Myocyte (in vitro differentiated cells): ENCODE measurements at regions not wholly inside any gene's neighbourhood (a gene's known extent, or its start where the extent isn't known, plus 50 kb on each side); places are given as distances from the start of the nearest gene placed in this dataset.
"Not testable (repeated sequence)": the region's sequence is repeated elsewhere in the genome, so short reads cannot be mapped to it uniquely, and the experiment has no call there.

Source experiments
- DNase-seq: peaks from one replicate; pipeline ENCODE4 v3.0.0-alpha.2; 2012; ENCODE audit warnings: low read depth

DNA sequence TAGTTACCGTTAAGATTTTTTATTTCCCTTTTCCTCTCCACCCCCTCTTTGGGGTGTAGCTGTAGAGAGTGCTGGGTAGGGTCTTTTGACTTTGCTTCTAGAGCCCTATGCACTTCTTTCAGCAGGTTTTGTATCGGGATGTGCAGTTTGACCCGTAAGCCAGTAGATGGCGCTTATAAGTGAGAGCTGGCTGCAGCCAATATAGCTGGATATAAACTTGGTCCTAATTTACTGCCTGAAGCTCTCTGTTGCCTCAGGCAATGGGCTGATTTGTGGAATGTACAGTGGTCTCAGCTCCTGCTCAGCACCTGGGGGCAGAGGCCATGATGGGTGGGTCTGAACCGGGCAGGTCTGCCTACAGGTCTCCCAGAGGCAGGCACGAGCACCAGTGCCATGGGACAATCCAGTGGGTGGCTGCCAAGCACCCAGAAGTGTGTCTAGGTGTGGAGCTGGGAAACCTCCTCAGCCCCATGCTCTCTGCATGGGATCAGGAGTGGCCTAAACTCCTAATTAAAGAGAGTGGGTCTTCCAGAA lies 146.5 kb downstream of the SPANXN1 start:
- DNase-seq, result no peak

DNA sequence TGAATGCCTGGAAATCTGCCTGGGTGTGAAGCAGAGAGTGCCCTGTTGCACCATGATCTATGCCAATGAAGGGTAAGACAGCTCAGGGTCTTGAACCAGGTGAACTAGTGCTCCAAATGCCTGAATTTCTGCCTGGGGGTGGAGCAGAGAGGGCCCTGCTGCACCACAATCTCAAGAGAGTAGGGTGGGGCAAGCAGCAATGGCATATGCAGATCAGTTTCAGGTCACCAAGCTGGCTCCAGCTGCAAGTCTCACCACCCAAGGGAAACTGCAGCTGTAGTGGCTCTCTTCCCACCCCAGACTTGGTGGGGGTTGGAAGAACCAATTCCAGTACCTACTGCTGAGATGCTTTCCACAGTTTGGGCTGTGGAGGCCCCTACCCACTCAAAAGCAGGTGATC lies 147.0 kb downstream of the SPANXN1 start:
- no peak for DNase-seq

DNA sequence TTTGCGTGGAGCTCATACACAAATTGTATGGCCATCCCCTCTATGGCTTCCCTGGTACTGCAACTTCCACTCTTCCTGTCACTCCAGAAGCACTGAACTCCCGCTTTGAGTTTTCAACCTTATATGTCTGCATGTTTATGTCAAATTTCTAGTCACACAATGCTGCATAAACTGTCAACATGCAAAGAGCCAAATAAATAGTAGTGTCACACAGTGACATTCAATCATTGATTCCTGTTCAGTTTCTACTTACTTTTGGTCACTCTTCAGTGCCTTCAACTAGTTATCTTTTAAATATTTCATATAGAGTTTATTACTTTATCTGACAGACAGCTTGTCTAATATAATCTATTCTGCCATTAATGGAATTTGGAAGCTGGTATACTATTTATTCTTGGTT lies 149.3 kb downstream of the SPANXN1 start:
- DNase-seq, result no peak

DNA sequence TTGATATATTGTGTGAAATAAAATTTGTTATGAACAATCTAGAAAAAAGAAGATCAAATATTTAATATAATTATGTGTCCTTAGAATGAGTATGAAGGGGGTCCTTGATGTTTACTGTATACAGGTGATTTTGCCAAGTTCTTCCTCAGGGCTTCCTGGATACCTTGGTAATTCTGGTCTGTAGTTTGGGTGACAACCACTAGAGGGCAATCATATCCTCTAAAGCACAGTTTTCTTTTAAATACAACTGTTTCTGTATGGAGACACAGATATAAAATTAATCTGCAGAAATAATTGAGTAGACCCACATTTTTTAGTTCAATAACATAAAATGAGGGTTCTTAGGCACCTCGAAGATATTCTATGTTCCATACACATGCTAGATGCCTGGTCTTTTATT lies 157.7 kb downstream of the SPANXN1 start:
- DNase-seq, result peak; percentile 27

DNA sequence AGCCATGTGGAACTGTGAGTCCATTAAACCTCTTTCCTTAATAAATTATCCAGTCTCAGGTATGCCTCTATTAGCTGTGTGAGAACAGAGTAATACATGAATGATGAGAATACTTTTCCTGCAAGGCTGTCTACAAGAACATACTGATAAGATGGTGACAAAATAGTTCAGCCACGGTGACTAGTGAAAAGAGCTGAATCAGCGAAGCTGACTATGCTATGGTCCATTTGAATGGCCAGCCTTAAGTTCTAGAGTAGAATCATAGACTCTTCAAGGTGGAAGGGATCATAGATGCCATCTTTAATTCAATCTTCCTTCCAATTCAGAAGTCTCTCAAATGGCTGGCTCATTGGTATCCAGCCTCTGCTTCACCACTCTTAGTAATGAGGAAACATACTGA lies 163.3 kb downstream of the SPANXN1 start:
- DNase-seq, result no peak

DNA sequence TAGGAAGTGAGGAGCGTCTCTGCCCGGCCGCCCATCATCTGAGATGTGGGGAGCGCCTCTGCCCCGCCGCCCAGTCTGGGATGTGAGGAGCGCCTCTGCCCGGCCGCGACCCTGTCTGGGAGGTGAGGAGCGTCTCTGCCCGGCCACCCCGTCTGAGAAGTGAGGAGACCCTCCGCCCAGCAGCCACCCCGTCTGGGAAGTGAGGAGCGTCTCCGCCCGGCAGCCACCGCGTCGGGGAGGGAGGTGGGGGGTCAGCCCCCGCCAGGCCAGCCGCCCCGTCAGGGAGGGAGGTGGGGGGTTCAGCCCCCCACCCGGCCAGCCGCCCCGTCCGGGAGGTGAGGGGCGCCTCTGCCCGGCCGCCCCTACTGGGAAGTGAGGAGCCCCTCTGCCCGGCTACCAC lies 188.9 kb downstream of the SPANXN1 start:
- DNase-seq, result not testable (repeated sequence)

DNA sequence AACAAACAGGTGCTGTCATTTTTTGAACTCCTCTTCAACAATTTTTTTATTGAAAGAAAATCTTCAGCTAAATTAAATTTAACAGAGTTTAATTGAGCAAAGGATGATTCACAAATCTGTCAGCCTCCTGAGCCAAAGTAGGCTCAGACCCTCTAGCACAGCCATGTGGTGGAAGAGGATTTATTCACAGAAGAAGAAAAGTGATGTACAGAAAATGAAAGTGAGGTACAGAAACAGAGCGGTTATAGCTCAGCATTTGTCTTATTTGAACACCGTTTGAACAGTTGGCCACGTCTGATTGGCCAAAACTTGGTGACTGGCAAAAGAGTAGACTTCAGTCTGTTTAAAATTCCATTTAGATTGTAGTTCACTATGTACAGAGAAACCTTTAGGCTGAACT lies 217.3 kb downstream of the SPANXN1 start:
- DNase-seq, result no peak

DNA sequence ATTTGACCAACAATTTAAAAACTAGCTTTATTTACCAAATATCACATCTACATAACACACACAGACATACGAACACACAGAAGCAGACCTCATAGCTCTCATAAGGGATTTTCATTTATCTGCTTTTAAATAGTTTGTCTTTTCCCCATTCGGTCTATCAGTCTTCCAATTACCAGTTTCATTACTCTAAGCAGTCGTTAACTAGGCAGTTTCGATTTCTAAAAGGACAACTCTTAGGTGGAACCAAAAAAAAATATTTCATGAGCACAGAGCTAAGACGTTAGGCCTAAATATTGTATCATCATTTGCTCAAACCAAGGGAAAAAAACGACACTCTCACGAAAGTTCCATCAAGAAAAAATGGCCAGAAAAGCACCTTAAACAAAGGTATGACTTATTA lies 228.4 kb downstream of the SPANXN1 start:
- no peak for DNase-seq

DNA sequence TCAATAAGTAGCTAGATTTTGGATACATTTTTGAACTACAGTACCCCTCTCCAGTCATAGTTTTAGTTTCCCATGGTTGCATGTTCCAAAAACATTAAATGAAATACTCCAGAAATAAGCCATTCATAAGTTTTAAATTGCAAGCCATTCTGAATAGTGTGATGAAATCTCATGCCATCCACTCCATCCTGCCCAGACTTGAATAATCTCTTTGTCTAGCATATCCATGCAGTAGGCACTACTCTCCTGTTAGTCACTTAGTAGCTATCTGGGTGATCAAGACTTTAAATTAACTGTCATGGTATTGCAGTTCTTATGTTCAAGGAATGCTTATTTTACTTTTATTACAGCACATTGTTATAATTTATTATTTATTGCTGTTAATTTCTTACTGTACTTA lies 237.4 kb downstream of the SPANXN1 start:
- no peak for DNase-seq

DNA sequence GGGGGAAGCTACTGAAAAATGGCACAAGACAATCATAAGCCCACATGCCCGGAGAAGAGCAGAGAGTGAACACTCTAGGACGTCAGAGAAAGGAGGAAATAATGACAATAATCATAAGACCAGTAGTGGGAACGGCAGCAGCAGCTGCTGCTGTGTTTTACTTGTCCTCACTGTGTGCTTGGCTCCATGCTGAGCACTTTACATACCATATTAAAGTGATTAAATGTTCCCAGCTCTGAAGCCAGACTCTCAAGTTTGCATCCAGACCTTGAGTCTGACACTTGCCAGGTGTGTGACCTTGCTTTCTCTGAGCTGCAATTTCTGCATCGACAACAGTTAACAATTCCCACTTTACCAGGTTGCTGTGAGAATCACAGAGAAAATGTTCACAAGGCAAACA lies 255.4 kb downstream of the SPANXN1 start:
- no peak for DNase-seq

DNA sequence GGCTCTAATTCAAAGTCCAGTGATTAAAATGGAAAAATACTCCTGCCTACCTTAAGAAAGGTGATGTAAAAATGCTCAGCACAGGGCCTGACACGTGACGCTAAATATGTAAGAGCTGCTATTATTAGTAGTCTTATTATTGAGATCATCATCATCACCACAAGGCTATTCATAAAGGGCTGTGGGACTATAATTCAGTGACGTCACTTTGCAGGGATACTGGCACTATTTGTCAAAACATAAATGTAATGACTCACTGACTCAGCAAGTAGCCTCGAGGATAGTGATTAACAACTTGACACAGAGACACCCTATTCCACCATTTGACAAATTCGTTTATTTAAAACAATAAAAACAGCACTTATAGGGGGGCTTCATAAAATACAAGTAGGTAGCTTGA lies 258.9 kb downstream of the SPANXN1 start:
- DNase-seq, result no peak

DNA sequence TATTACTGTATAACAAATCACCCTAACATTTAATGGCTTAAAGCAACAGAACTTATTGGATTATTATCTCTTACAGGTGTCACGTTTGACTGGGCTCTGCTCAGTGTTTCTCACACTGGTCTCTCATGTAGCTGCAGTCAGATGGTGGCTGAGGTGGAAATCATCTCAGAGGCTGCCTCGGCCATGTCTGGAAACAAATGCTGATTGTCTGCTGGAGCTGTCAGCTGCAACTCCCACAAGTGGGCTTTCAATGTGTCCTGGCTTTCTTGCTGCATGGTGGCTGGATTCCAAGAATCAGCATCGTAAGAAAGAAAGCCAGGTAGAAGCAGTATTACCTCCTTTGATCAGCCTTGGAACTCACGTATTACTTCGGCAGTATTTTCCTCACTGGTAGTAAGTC lies 277.6 kb downstream of the SPANXN1 start:
- no peak for DNase-seq

DNA sequence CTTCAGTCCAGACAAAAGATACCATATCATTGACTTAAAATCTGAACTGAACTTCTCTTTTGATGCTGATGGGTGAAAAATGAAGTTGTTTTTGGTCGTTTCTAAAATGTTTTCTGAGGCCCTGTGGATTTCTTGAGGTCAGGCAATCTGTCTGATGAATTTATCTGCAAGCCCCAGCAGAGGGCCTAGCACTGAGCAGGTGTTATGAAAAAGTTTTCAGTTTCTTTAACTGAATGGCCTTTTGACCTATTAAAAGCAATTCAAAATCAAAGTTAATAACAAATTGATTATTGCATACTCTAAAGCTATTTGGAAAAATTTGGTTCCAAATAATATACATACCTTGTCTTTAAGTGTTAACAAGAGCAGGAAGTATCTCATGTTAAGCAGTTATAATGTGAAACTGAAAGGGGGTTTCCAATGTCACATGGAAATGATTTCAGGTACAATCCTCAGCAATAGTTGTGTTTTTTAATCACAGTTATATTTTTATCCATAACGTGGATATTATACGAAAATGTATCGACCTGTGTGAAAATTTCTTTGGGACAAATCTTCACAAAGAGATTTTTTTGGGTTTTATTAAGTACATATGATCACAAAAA lies 285.0 kb downstream of the SPANXN1 start:
- DNase-seq, result no peak

DNA sequence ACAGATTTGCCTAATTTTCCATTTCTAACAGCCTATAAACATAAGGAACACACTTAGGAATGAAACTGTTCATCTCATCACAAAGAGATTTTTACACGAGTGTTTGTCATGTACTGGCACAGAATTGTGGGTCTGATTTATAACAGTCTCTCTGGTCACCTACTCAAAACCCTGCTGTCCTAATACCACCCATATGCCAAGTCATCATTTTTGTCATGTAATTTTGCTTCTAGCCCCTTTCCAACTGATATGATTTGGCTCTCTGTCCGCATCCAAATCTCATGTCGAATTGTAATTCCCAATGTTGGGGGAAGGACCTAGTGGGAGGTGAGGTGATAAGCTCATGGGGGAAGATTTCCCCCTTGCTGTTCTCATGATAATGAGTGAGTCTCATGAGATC lies 284.1 kb upstream of the SLITRK2 start:
- DNase-seq, result no peak

DNA sequence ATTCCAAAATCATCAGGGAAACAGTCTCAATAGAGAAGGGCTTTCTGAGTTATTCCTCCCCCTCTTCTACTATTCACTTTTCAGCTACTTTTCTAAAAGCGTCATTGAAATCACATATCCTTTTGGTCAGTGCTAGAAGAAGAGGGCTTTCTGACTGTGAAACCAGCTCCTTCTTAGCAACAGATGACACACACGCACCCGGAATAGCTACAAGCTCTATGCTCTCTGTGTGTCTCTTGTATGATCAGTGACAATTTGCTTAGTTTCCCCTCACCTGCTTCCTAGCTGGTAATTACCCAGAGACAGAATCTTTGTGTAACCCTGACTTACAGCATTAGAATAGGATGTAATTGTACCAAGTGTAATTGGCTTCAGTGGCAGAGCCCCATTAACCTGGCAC lies 268.1 kb upstream of the SLITRK2 start:
- DNase-seq, result no peak

DNA sequence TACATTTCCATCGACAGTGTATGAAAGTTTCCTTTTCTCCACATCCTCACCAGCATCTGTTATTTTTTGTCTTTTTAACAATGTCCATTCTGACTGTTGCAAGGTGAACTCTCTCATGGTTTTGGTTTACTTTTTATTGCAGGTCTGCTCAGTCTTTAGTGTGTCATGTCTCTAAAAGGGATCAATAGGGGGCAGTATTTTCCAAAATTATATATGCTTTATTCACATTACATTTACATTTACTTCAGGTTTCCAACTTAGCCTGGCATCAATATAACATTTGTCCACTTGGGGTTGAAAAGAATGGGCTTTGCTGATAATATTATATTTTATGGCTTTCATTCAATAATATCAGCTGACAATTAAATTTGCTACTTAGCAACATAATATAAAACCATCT lies 265.0 kb upstream of the SLITRK2 start:
- no peak for DNase-seq

DNA sequence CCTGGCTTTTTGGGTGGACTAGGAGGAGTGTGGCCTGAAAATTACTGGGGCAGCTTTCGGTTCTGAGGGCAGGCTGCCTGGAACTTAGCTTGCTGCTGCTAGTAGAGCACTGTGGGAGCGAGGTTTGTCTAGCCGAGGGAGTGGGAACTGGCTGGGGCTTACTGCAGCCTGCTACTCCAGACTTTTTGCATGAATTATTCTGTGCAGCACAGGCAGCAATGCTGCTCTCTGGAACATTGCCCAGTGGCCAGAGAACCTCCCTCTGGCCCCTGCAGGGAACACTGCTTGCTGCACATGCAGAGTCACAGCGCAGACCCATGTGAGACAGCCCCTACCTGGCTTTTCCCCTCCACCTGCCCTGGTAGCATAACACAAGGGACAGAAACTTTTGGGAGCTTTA lies 263.9 kb upstream of the SLITRK2 start:
- no peak for DNase-seq

DNA sequence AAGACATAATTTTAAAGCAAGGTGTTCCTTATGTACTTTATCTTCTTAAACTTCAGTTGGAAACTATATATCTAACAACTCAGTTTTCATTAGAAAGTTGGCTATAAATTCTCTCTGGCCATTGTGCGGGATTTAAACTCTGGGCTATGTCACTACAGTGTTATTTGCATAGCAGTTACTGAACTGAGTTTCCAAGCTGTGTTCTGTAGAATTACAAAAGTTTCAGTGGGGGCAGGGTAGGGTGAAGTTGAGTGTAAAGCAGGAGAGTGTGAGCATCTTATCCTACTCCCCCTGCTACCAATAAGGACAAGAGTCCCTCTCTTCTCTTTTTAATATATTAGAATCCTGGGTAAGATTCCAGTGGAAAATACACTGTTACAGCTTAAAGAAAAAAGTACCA lies 254.5 kb upstream of the SLITRK2 start:
- no peak for DNase-seq

DNA sequence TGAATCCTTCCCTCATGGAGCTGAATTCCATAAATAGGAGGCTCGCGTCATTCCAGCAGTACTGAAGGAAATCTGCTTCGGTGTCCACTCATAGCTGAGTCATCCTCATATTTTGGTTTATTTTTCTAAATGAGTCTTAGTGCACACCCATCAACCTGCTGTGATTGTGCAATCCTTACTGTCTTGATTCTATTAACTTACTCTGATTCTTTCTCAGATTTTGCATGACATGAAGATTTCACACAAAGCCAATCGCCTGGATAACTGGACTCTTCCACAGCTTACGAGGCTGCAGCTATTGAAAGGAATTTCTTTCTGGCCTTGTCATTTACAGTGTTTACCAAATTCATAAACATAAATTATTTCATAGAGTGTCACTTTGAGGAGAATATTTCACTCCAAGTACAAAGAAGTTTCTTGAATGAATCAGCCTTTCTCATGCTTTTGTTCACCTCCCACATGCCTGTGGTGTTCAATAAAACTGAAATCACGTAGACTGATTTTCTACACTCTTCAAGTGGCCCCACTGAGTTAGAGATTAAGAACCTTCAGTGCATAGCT lies 207.6 kb upstream of the SLITRK2 start:
- peak; percentile 72 for DNase-seq

DNA sequence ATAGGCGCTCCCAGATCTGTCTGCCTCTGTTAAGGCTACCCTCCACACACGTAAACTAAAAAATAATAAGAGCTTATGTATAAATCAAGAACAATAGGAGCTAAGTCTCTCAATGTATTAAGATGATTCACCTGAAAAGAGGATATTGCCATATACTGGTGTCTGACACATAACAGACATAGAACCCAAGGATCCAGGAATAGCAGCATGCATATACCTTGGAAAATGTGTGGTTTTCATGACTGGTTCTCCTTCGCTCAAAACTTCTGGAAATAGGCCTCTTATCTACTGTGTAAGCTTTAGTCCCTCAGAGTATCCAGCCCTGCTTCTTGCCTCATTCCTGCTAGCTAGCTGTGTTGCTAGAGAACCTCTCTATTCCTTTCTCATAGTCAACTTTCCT lies 203.7 kb upstream of the SLITRK2 start:
- DNase-seq, result no peak

DNA sequence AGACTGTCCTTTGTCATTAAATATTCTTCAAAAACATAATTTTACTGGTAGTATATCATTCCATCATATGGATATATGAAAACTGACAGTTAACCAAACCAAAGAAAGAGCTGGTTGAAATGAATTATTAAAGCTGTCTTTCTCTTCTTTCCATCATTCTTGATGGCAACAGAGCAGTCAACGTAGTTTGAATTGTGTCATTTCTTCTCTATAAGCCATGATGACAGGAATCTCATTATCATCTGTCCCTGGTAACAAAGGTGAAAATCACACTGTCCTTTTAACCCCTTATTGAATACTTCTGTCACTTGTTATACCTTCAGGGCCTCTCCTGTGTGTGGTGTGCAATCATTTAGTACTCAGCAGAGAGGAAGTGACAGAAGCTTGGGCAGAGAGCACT lies 197.0 kb upstream of the SLITRK2 start:
- DNase-seq, result no peak

DNA sequence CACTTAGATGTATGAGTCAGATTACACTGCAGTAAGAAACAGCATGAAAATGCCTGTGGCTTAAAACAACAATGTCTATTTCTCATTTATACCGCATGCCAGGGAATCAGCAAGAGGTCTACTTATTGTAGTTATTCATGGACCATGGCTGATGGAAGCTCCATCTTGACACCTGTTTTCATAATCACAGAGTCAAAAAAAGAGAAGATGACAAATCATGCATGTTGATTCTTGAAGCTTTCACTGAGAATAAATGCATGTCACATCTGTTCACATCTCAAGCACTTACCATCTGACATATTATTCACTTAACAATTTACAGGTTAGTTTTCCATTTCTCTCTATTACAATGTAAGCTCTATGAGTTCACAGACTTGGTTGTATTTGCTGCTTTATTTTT lies 194.2 kb upstream of the SLITRK2 start:
- no peak for DNase-seq

DNA sequence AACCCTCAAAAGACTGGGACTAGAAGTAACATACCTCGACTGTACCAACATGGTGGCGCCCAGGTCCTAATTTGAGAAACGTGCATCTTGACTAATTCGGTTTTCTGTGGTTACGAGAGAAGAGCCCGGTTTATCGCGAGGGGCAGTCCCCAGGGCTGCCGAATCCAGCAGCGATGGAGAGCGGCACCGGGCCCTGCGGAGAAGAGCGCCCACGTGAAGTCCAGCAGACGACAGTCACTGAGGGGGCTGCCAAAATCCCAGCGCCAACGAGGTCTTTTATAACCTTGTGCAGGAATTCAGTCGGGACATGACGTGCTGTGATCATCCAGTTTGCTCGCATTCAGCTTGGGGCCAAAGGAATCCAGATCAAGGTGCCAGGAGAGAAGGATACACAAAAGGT lies 187.5 kb upstream of the SLITRK2 start:
- DNase-seq, result no peak
